ENCODE measurements at regions not wholly inside any gene's neighbourhood (a gene's known extent, or its start where the extent isn't known, plus 50 kb on each side); places are given as distances from the start of the nearest gene placed in this dataset.
A peak's percentile ranks its signal among the peaks of the same experiment; 100 is the strongest.

- Histone ChIP-seq H3K27ac (no peak overlapping the region), H3K36me3 (no peaks in the 10 kb centered on the region), H3K4me1 (peaks cover 10% of the 10 kb centered on the region; the same call in 1 of the 2 replicates), H3K9me3 (replicated peaks) (no peaks in the 10 kb centered on the region), H3K27me3 (no peaks in the 10 kb centered on the region), H3K4me3 (no peak overlapping the region)
- DNase-seq = no peak
Observed at GRCh38 chrX:95662200-95662599, 1022.4 kb upstream of the DIAPH2 start.

GRCh38 chrX:95666056-95666455, 1018.6 kb upstream of the DIAPH2 start:
- H3K9me3 ChIP-seq (replicated peaks) = no peaks in the 10 kb centered on the region
- no peaks in the 10 kb centered on the region for H3K27me3 ChIP-seq
- peak overlapping the region; percentile 60 for H3K27ac ChIP-seq
- H3K36me3 ChIP-seq = no peaks in the 10 kb centered on the region
- peak; percentile 78 to 82 for DNase-seq
- H3K4me3 ChIP-seq = no peak overlapping the region
- H3K4me1 ChIP-seq = peaks cover 10% of the 10 kb centered on the region; the same call in 1 of the 2 replicates

- Histone ChIP-seq H3K27me3 (no peaks in the 10 kb centered on the region), H3K4me1 (peaks cover 5% of the 10 kb centered on the region; the same call in 1 of the 2 replicates), H3K9me3 (replicated peaks) (no peaks in the 10 kb centered on the region), H3K36me3 (no peaks in the 10 kb centered on the region), H3K4me3 (no peak overlapping the region), H3K27ac (no peak overlapping the region)
- peak in 1 of 2 experiments; percentile 18 for DNase-seq
Observed at GRCh38 chrX:95675011-95675410, 1009.6 kb upstream of the DIAPH2 start.

- Histone ChIP-seq H3K27me3 (no peaks in the 10 kb centered on the region), H3K27ac (no peak overlapping the region), H3K36me3 (no peaks in the 10 kb centered on the region), H3K4me3 (no peak overlapping the region), H3K4me1 (peaks cover 5% of the 10 kb centered on the region; the same call in 1 of the 2 replicates), H3K9me3 (replicated peaks) (no peaks in the 10 kb centered on the region)
- peak in 1 of 2 experiments; percentile 3 for DNase-seq
Observed at GRCh38 chrX:95675794-95676193, 1008.8 kb upstream of the DIAPH2 start.

- Histone ChIP-seq H3K27me3 (no peaks in the 10 kb centered on the region), H3K9me3 (replicated peaks) (no peaks in the 10 kb centered on the region), H3K4me3 (no peak overlapping the region), H3K27ac (no peak overlapping the region), H3K36me3 (no peaks in the 10 kb centered on the region), H3K4me1 (peaks cover 5% of the 10 kb centered on the region; the same call in 1 of the 2 replicates)
- no peak for DNase-seq
Observed at GRCh38 chrX:95678679-95679078, 1006.0 kb upstream of the DIAPH2 start.

- Histone ChIP-seq H3K9me3 (replicated peaks) (no peaks in the 10 kb centered on the region), H3K4me3 (no peak overlapping the region), H3K27ac (no peak overlapping the region)
Observed at GRCh38 chrX:95693365-95693764, 991.3 kb upstream of the DIAPH2 start.

GRCh38 chrX:95703696-95704095, 980.9 kb upstream of the DIAPH2 start:
- Histone ChIP-seq H3K9me3 (replicated peaks) (no peaks in the 10 kb centered on the region), H3K27ac (no peak overlapping the region), H3K4me3 (no peak overlapping the region), H3K27me3 (no peaks in the 10 kb centered on the region), H3K4me1 (no peaks in the 10 kb centered on the region), H3K36me3 (no peaks in the 10 kb centered on the region)
- DNase-seq = no peak

More at GRCh38 chrX:95693365-95693764, 991.3 kb upstream of the DIAPH2 start:
- Histone ChIP-seq H3K4me1 (no peaks in the 10 kb centered on the region), H3K27me3 (no peaks in the 10 kb centered on the region), H3K36me3 (no peaks in the 10 kb centered on the region)
- no peak for DNase-seq

- H3K4me3 ChIP-seq = no peak overlapping the region
- peaks cover 20% of the 10 kb centered on the region for H3K4me1 ChIP-seq
- no peak for DNase-seq
- no peaks in the 10 kb centered on the region; the same call in 1 of the 2 replicates for H3K9me3 ChIP-seq (replicated peaks)
- no peak overlapping the region for H3K27ac ChIP-seq
- H3K27me3 ChIP-seq = no peaks in the 10 kb centered on the region
- H3K36me3 ChIP-seq = no peaks in the 10 kb centered on the region
Observed at GRCh38 chrX:95716841-95717240, 967.8 kb upstream of the DIAPH2 start.

GRCh38 chrX:95718746-95719145, 965.9 kb upstream of the DIAPH2 start:
- Histone ChIP-seq H3K4me3 (no peak overlapping the region), H3K4me1 (peaks cover 30% of the 10 kb centered on the region), H3K27me3 (no peaks in the 10 kb centered on the region), H3K36me3 (no peaks in the 10 kb centered on the region), H3K9me3 (replicated peaks) (no peaks in the 10 kb centered on the region; the same call in 1 of the 2 replicates), H3K27ac (no peak overlapping the region)
- DNase-seq = no peak

- Histone ChIP-seq H3K4me1 (peaks cover 51% of the 10 kb centered on the region), H3K27me3 (no peaks in the 10 kb centered on the region), H3K9me3 (replicated peaks) (no peaks in the 10 kb centered on the region; the same call in 1 of the 2 replicates), H3K27ac (peak overlapping the region; percentile 97), H3K4me3 (peak overlapping the region; percentile 12; the same call in 1 of the 2 replicates), H3K36me3 (no peaks in the 10 kb centered on the region)
- DNase-seq = peak; percentile 77 to 92
Observed at GRCh38 chrX:95721011-95721410, 963.6 kb upstream of the DIAPH2 start.

- Histone ChIP-seq H3K36me3 (no peaks in the 10 kb centered on the region), H3K27ac (peak overlapping the region; percentile 18; the same call in 1 of the 2 replicates), H3K4me1 (peaks cover 65% of the 10 kb centered on the region), H3K4me3 (no peak overlapping the region), H3K9me3 (replicated peaks) (no peaks in the 10 kb centered on the region), H3K27me3 (no peaks in the 10 kb centered on the region)
- peak; percentile 59 to 76 for DNase-seq
Observed at GRCh38 chrX:95728446-95728845, 956.2 kb upstream of the DIAPH2 start.

- H3K27me3 ChIP-seq = no peaks in the 10 kb centered on the region
- H3K4me1 ChIP-seq = peaks cover 68% of the 10 kb centered on the region
- no peak overlapping the region for H3K4me3 ChIP-seq
- no peaks in the 10 kb centered on the region for H3K9me3 ChIP-seq (replicated peaks)
- no peak overlapping the region for H3K27ac ChIP-seq
- H3K36me3 ChIP-seq = no peaks in the 10 kb centered on the region
- DNase-seq = no peak
Observed at GRCh38 chrX:95729401-95729800, 955.2 kb upstream of the DIAPH2 start.

- no peaks in the 10 kb centered on the region; the same call in 1 of the 2 replicates for H3K9me3 ChIP-seq (replicated peaks)
- peak; percentile 18 to 77 for DNase-seq
- H3K4me3 ChIP-seq = peak overlapping the region; percentile 12; the same call in 1 of the 2 replicates
- no peaks in the 10 kb centered on the region for H3K27me3 ChIP-seq
- H3K4me1 ChIP-seq = peaks cover 43% of the 10 kb centered on the region
- peak overlapping the region; percentile 70 for H3K27ac ChIP-seq
- no peaks in the 10 kb centered on the region for H3K36me3 ChIP-seq
Observed at GRCh38 chrX:95733426-95733825, 951.2 kb upstream of the DIAPH2 start.

GRCh38 chrX:95754411-95754810, 930.2 kb upstream of the DIAPH2 start:
- H3K27ac ChIP-seq = no peak overlapping the region
- no peak overlapping the region for H3K4me3 ChIP-seq
- peaks cover 10% of the 10 kb centered on the region; the same call in 1 of the 2 replicates for H3K4me1 ChIP-seq
- H3K36me3 ChIP-seq = no peaks in the 10 kb centered on the region
- no peaks in the 10 kb centered on the region for H3K9me3 ChIP-seq (replicated peaks)
- H3K27me3 ChIP-seq = no peaks in the 10 kb centered on the region
- peak; percentile 22 to 53 for DNase-seq

GRCh38 chrX:95760356-95760755, 924.3 kb upstream of the DIAPH2 start:
- H3K27me3 ChIP-seq = no peaks in the 10 kb centered on the region
- H3K27ac ChIP-seq = no peak overlapping the region
- H3K9me3 ChIP-seq (replicated peaks) = no peaks in the 10 kb centered on the region
- H3K4me1 ChIP-seq = no peaks in the 10 kb centered on the region; the same call in 1 of the 2 replicates
- no peaks in the 10 kb centered on the region for H3K36me3 ChIP-seq
- H3K4me3 ChIP-seq = no peak overlapping the region
- no peak for DNase-seq

GRCh38 chrX:95762716-95763115, 921.9 kb upstream of the DIAPH2 start:
- Histone ChIP-seq H3K27me3 (no peaks in the 10 kb centered on the region), H3K4me1 (no peaks in the 10 kb centered on the region; the same call in 1 of the 2 replicates), H3K27ac (no peak overlapping the region), H3K9me3 (replicated peaks) (no peaks in the 10 kb centered on the region), H3K36me3 (no peaks in the 10 kb centered on the region), H3K4me3 (no peak overlapping the region)
- DNase-seq = peak; percentile 17 to 70

All from SJCRH30 (cell line).